HEK293 (cell line): ENCODE measurements at regions not wholly inside any gene's neighbourhood (a gene's known extent, or its start where the extent isn't known, plus 50 kb on each side); places are given as distances from the start of the nearest gene placed in this dataset.

Experiments
- CTCF ChIA-PET: fragments of 350-600 bp; formaldehyde crosslinking; extraction: SDS; loops from one replicate; lab custom pipeline; 2021; ENCODE audit warnings: antibody characterized with exemption; lab: Yijun Ruan, JAX
- POLR2A ChIA-PET: fragments of 300-600 bp; formaldehyde crosslinking; extraction: SDS; loops from one replicate; lab custom pipeline; 2020; ENCODE audit warnings: antibody characterized with exemption, inconsistent platforms; lab: Yijun Ruan, JAX
- H3K27ac ChIP-seq: fragments of 200-500 bp; sonication (Bioruptor generic); 2 replicates; pipeline ENCODE4 v1.5.1; 2014; ENCODE audit warnings: low read depth, low read length, control low read depth, inconsistent platforms; ENCODE audit errors: extremely low read depth
- H3K36me3 ChIP-seq, 2 experiments: fragments of 200-500 bp in 1 of 2; sonication (Bioruptor generic) in 1 of 2; 1 replicate in 1 of 2; 2 replicates in 1 of 2; pipeline ENCODE4 v1.5.1; 2014 to 2017; ENCODE audit warnings: inconsistent platforms in 2 of 2, low read length in 2 of 2; ENCODE audit not compliant: control insufficient read depth in 2 of 2, insufficient read depth in 1 of 2
- H3K4me1 ChIP-seq: fragments of 200-500 bp; sonication (Bioruptor generic); 2 replicates; pipeline ENCODE4 v1.5.1; 2014; ENCODE audit warnings: mild to moderate bottlenecking, low read length, inconsistent platforms; ENCODE audit not compliant: control insufficient read depth, insufficient read depth
- H3K4me3 ChIP-seq: 2 replicates; pipeline ENCODE4 v1.5.1; 2011; ENCODE audit warnings: low read depth, mild to moderate bottlenecking, control low read depth, low read length, moderate library complexity
- H3K9me3 ChIP-seq: fragments of 200-500 bp; sonication (Bioruptor generic); 2 replicates; pipeline ENCODE4 v1.5.1; 2014; ENCODE audit warnings: low read depth, low read length, inconsistent platforms; ENCODE audit not compliant: control insufficient read depth, insufficient read depth
- BCL11B ChIP-seq: fragments of 450-650 bp; formaldehyde crosslinking; IDR thresholded peaks from 2 replicates; pipeline ENCODE4 v1.5.1; 2016; ENCODE audit warnings: low read depth, missing biosample characterization, missing genetic modification characterization
- ELK4 ChIP-seq: IDR thresholded peaks from 2 replicates; pipeline ENCODE4 v1.6.1; 2011; ENCODE audit warnings: mild to moderate bottlenecking, low read depth, low read length, borderline replicate concordance
- GLI2 ChIP-seq: fragments of 450-650 bp; formaldehyde crosslinking; IDR thresholded peaks from 2 replicates; pipeline ENCODE4; 2017; ENCODE audit warnings: missing biosample characterization, missing genetic modification characterization, low read depth, borderline replicate concordance
- INSM2 ChIP-seq: fragments of 450-650 bp; formaldehyde crosslinking; IDR thresholded peaks from 2 replicates; pipeline ENCODE4 v1.5.1; 2016; ENCODE audit warnings: missing biosample characterization, missing genetic modification characterization
- PBX3 ChIP-seq: sonication (generic); formaldehyde crosslinking; IDR thresholded peaks from 2 replicates; pipeline ENCODE4 v1.8.1; 2022; ENCODE audit warnings: mild to moderate bottlenecking, moderate library complexity, missing genetic modification reagents
- SCRT1 ChIP-seq: fragments of 450-650 bp; formaldehyde crosslinking; IDR thresholded peaks from 2 replicates; pipeline ENCODE4 v1.5.1; 2016; ENCODE audit warnings: missing biosample characterization, missing genetic modification characterization, borderline replicate concordance
- ZBTB17 ChIP-seq: fragments of 450-650 bp; formaldehyde crosslinking; IDR thresholded peaks from 2 replicates; pipeline ENCODE4 v1.5.1; 2016; ENCODE audit warnings: missing biosample characterization, missing genetic modification characterization
- ZBTB49 ChIP-seq: fragments of 450-650 bp; formaldehyde crosslinking; IDR thresholded peaks from 2 replicates; pipeline ENCODE4 v1.5.1; 2016; ENCODE audit warnings: missing biosample characterization, missing genetic modification characterization, low read depth
- ZFHX2 ChIP-seq: fragments of 450-650 bp; formaldehyde crosslinking; conservative IDR thresholded peaks from 2 replicates; pipeline ENCODE4 v1.5.1; 2016; ENCODE audit warnings: missing biosample characterization, missing genetic modification characterization
- ZIC2 ChIP-seq: fragments of 450-650 bp; formaldehyde crosslinking; IDR thresholded peaks from 2 replicates; pipeline ENCODE4 v1.5.1; 2016; ENCODE audit warnings: missing biosample characterization, missing genetic modification characterization
- ZNF10 ChIP-seq: fragments of 450-650 bp; formaldehyde crosslinking; IDR thresholded peaks from 2 replicates; pipeline ENCODE4 v1.5.1; 2017; ENCODE audit warnings: missing biosample characterization, missing genetic modification characterization
- ZNF132 ChIP-seq: fragments of 450-650 bp; formaldehyde crosslinking; IDR thresholded peaks from 2 replicates; pipeline ENCODE4 v1.5.1; 2017; ENCODE audit warnings: missing biosample characterization, missing genetic modification characterization, borderline replicate concordance
- ZNF140 ChIP-seq: fragments of 450-650 bp; formaldehyde crosslinking; IDR thresholded peaks from 2 replicates; pipeline ENCODE4 v1.5.1; 2016; ENCODE audit warnings: missing biosample characterization, missing genetic modification characterization
- ZNF157 ChIP-seq: fragments of 450-650 bp; formaldehyde crosslinking; IDR thresholded peaks from 2 replicates; pipeline ENCODE4 v1.5.1; 2016; ENCODE audit warnings: missing biosample characterization, missing genetic modification characterization
- ZNF24 ChIP-seq: fragments of 450-650 bp; formaldehyde crosslinking; IDR thresholded peaks from 2 replicates; pipeline ENCODE4 v1.5.1; 2016; ENCODE audit warnings: missing biosample characterization, missing genetic modification characterization
- ZNF248 ChIP-seq: fragments of 450-650 bp; formaldehyde crosslinking; IDR thresholded peaks from 2 replicates; pipeline ENCODE4 v1.5.1; 2017; ENCODE audit warnings: missing biosample characterization, missing genetic modification characterization
- ZNF302 ChIP-seq: fragments of 450-650 bp; formaldehyde crosslinking; IDR thresholded peaks from 2 replicates; pipeline ENCODE4 v1.5.1; 2016; ENCODE audit warnings: missing biosample characterization, missing genetic modification characterization, low read depth
- ZNF37A ChIP-seq: fragments of 450-650 bp; IDR thresholded peaks from 2 replicates; pipeline ENCODE4 v1.5.1; 2018; ENCODE audit warnings: missing biosample characterization, missing genetic modification characterization
- ZNF416 ChIP-seq: fragments of 450-650 bp; formaldehyde crosslinking; IDR thresholded peaks from 2 replicates; pipeline ENCODE4 v1.5.1; 2016; ENCODE audit warnings: missing biosample characterization, missing genetic modification characterization
- ZNF48 ChIP-seq: fragments of 450-650 bp; formaldehyde crosslinking; IDR thresholded peaks from 2 replicates; pipeline ENCODE4 v1.5.1; 2016; ENCODE audit warnings: missing biosample characterization, missing genetic modification characterization
- ZNF558 ChIP-seq: fragments of 450-650 bp; formaldehyde crosslinking; IDR thresholded peaks from 2 replicates; pipeline ENCODE4 v1.5.1; 2016; ENCODE audit warnings: missing biosample characterization, missing genetic modification characterization
- ZNF600 ChIP-seq: fragments of 450-650 bp; formaldehyde crosslinking; IDR thresholded peaks from 2 replicates; pipeline ENCODE4 v1.5.1; 2016; ENCODE audit warnings: missing biosample characterization, missing genetic modification characterization
- ZNF654 ChIP-seq: fragments of 450-650 bp; formaldehyde crosslinking; IDR thresholded peaks from 2 replicates; pipeline ENCODE4 v1.5.1; 2016; ENCODE audit warnings: low read depth, missing biosample characterization, missing genetic modification characterization
- ZNF768 ChIP-seq: fragments of 450-650 bp; formaldehyde crosslinking; IDR thresholded peaks from 2 replicates; pipeline ENCODE4 v1.5.1; 2018; ENCODE audit warnings: missing biosample characterization, mild to moderate bottlenecking, missing genetic modification characterization
- ZNF837 ChIP-seq: fragments of 450-650 bp; formaldehyde crosslinking; IDR thresholded peaks from 2 replicates; pipeline ENCODE4 v1.5.1; 2016; ENCODE audit warnings: missing biosample characterization, missing genetic modification characterization
- ZNF843 ChIP-seq: fragments of 450-650 bp; formaldehyde crosslinking; IDR thresholded peaks from 2 replicates; pipeline ENCODE4 v1.5.1; 2016; ENCODE audit warnings: missing biosample characterization, missing genetic modification characterization
- ZSCAN16 ChIP-seq: fragments of 450-650 bp; formaldehyde crosslinking; IDR thresholded peaks from 2 replicates; pipeline ENCODE4 v1.5.1; 2016; ENCODE audit warnings: missing biosample characterization, missing genetic modification characterization
- ZSCAN4 ChIP-seq: fragments of 450-650 bp; formaldehyde crosslinking; IDR thresholded peaks from 2 replicates; pipeline ENCODE4 v1.5.1; 2017; ENCODE audit warnings: missing biosample characterization, missing genetic modification characterization

GRCh38 chr15:91572110-91572509 is 281.4 kb upstream of the SLCO3A1 start (continued):
- TF ChIP-seq ZBTB17 (tag by site-specific recombination) (peak; percentile 60), ZIC2 (tag by site-specific recombination) (no peak)

GRCh38 chr15:91576096-91576495 is 277.4 kb upstream of the SLCO3A1 start:
- H3K9me3 ChIP-seq: no peaks in the 10 kb centered on the region
- CTCF ChIA-PET: no interaction called here
- POLR2A ChIA-PET: no interaction called here
- no peak overlapping the region for H3K27ac ChIP-seq
- TF ChIP-seq ZSCAN16 (tag by site-specific recombination): no peak
- no peak for TF ChIP-seq ZNF140 (tag by site-specific recombination)
- TF ChIP-seq ZNF10 (tag by site-specific recombination): no peak
- TF ChIP-seq ZNF600 (tag by site-specific recombination): no peak
- no peak for TF ChIP-seq ZNF48 (tag by site-specific recombination)
- TF ChIP-seq ELK4: no peak
- no peak for TF ChIP-seq ZNF157 (tag by site-specific recombination)
- TF ChIP-seq ZNF837 (tag by site-specific recombination): no peak
- TF ChIP-seq ZNF302 (tag by site-specific recombination): no peak
- TF ChIP-seq ZNF24 (tag by site-specific recombination): no peak
- no peak for TF ChIP-seq GLI2
- no peak for TF ChIP-seq ZNF843 (tag by site-specific recombination)
- TF ChIP-seq ZBTB17 (tag by site-specific recombination): no peak
- H3K4me3 ChIP-seq: no peak overlapping the region
- no peaks in the 10 kb centered on the region for H3K36me3 ChIP-seq
- peaks cover 9% of the 10 kb centered on the region for H3K4me1 ChIP-seq

GRCh38 chr15:91578511-91578910 is 275.0 kb upstream of the SLCO3A1 start:
- Histone ChIP-seq H3K27ac (no peak overlapping the region), H3K36me3 (no peaks in the 10 kb centered on the region), H3K4me1 (no peaks in the 10 kb centered on the region), H3K4me3 (no peak overlapping the region), H3K9me3 (no peaks in the 10 kb centered on the region)
- ChIA-PET CTCF (interaction anchor here (0.6 to 1.4 kb wide), 2 partner anchors 9 to 226 kb away, joined by 4 read pairs; no protein-coding TSS in a partner anchor), POLR2A (no interaction called here)
- TF ChIP-seq SCRT1 (tag by site-specific recombination) (no peak), ZBTB49 (tag by site-specific recombination) (no peak), PBX3 (CRISPR knock-in tag) (no peak), ZFHX2 (tag by site-specific recombination) (no peak), INSM2 (tag by site-specific recombination) (no peak), ZNF37A (tag by site-specific recombination) (no peak), ZNF132 (tag by site-specific recombination) (no peak), BCL11B (tag by site-specific recombination) (no peak), ZSCAN4 (tag by site-specific recombination) (no peak), ZNF558 (tag by site-specific recombination) (no peak), ZNF768 (tag by site-specific recombination) (no peak), ZNF248 (no peak), ZNF416 (no peak), ZNF654 (tag by site-specific recombination) (no peak)
